ENCODE measurements at regions not wholly inside any gene's neighbourhood (a gene's known extent, or its start where the extent isn't known, plus 50 kb on each side); places are given as distances from the start of the nearest gene placed in this dataset.

DNA sequence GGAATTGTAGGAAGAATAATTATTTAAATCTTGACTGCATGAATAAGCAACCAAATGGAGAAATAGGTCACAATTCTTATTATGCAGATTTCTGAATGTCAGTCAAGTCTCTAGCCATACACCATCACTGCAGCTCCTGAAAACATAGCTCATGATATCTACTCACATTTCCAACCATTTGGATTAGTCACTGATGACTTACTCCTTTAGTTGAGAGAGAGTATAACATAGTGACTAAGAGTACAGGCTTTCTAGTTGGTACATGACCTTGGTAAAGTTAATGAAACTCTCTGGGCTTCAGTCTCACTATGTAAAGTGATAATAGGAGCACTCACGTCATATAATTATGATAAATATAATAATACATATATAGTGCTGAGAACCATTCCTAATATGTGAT is 265.2 kb downstream of the KCNA4 start:
- ATAC-seq: no peak

DNA sequence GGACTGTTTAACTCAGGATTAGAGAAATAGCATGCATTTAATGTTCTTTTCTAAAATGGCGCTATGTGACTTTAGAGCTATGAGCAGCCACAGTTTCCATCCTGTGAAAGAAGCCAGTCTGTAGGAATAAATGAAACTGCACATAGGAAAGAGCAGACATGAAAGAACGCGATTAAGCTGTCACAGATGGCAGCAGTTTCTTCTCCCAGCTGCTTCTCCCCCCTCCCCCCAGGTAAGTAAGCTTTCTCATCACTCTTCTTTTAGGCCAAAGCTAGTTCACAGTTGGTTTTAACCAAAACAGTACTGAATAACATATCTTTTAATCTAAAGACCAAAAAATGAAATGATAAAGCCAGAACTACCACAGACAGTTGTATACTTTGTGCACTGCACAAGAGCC is 266.4 kb downstream of the KCNA4 start:
- Histone ChIP-seq H3K4me3 (no peak overlapping the region), H3K36me3 (no peaks in the 10 kb centered on the region), H3K27me3 (no peaks in the 10 kb centered on the region), H3K27ac (no peak overlapping the region), H3K4me1 (no peaks in the 10 kb centered on the region), H3K9me3 (peaks cover 0 to 1% (median 0%) of the 10 kb centered on the region in 11 donors)
- ATAC-seq (no peak), DNase-seq (no peak)
- intact Hi-C loops (cut with DNase I): no loop called here
- TF ChIP-seq, protein P1, sequence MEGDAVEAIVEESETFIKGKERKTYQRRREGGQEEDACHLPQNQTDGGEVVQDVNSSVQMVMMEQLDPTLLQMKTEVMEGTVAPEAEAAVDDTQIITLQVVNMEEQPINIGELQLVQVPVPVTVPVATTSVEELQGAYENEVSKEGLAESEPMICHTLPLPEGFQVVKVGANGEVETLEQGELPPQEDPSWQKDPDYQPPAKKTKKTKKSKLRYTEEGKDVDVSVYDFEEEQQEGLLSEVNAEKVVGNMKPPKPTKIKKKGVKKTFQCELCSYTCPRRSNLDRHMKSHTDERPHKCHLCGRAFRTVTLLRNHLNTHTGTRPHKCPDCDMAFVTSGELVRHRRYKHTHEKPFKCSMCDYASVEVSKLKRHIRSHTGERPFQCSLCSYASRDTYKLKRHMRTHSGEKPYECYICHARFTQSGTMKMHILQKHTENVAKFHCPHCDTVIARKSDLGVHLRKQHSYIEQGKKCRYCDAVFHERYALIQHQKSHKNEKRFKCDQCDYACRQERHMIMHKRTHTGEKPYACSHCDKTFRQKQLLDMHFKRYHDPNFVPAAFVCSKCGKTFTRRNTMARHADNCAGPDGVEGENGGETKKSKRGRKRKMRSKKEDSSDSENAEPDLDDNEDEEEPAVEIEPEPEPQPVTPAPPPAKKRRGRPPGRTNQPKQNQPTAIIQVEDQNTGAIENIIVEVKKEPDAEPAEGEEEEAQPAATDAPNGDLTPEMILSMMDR (IDR thresholded peaks at IDR 0.05): no peak
- 76 to 86% methylated on average over 3 of the region's 3 CpGs for WGBS, 2 donors

More for the DNA sequence above, 265.2 kb downstream of the KCNA4 start:
- Histone ChIP-seq H3K36me3 (no peaks in the 10 kb centered on the region), H3K4me3 (no peak overlapping the region), H3K27ac (no peak overlapping the region), H3K27me3 (no peaks in the 10 kb centered on the region), H3K9me3 (peaks cover 0 to 11% (median 0%) of the 10 kb centered on the region in 11 donors), H3K4me1 (no peaks in the 10 kb centered on the region)
- intact Hi-C loops (cut with DNase I): no loop called here
- WGBS, 2 donors: 33 to 51% methylated on average over 1 of the region's 1 CpG
- DNase-seq: no peak
- TF ChIP-seq, protein P1 (IDR thresholded peaks at IDR 0.05): no peak

DNA sequence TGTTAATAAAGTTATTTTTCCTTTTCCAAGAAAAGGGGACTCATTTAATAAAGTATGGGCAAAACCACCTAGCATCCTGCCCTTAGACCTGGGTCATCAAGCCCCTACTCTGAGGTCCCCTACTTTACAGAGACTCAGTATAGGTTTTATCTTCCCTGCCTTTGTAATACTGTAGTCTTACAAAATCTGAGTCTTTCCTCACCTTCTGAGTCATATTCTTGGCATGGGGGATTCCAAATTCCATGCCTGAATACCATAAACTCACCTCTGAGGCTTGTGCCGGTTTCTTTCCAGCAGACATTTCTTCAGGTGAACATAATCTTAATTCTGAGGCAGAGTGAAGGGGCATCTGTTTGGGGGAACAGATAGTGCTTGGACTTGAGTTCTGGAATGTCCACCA is 282.5 kb downstream of the KCNA4 start:
- Histone ChIP-seq H3K9me3 (peaks cover 0 to 8% (median 0%) of the 10 kb centered on the region in 11 donors), H3K4me3 (no peak overlapping the region), H3K27me3 (no peaks in the 10 kb centered on the region), H3K27ac (no peak overlapping the region), H3K4me1 (peaks cover 0 to 6% (median 0%) of the 10 kb centered on the region in 9 donors), H3K36me3 (no peaks in the 10 kb centered on the region)
- ATAC-seq (no peak), DNase-seq (no peak)
- intact Hi-C loops (cut with DNase I): no loop called here
- TF ChIP-seq, protein P1 (IDR thresholded peaks at IDR 0.05): no peak
- 78 to 79% methylated on average over 1 of the region's 1 CpG for WGBS, 2 donors

DNA sequence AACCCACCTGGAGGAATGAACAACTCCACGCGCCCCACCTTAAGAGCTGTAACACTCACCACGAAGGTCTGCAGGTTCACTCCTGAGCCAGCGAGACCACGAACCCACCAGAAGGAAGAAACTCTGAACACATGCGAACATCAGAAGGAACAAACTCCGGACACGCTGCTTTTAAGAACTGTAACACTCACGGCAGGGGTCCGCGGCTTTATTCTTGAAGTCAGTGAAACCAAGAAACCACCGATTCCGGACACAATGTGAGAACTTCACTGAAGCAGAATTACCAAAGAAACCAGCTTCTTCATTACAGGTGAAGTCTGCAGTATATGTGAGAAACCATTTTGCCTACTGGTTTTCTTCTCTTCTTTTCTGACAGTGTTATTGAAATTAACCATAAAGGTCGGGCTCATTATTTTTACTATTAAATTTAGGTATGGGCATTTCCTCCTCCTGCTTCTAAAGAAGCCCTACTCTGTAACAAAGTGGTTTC is 303.0 kb downstream of the KCNA4 start:
- Histone ChIP-seq H3K4me3 (no peak overlapping the region), H3K27me3 (no peaks in the 10 kb centered on the region), H3K36me3 (no peaks in the 10 kb centered on the region), H3K9me3 (peaks cover 0 to 13% (median 0%) of the 10 kb centered on the region in 11 donors), H3K4me1 (peaks cover 0 to 7% (median 0%) of the 10 kb centered on the region in 9 donors), H3K27ac (no peak overlapping the region)
- TF ChIP-seq, protein P1 (IDR thresholded peaks at IDR 0.05): no peak
- intact Hi-C loops (cut with DNase I): no loop called here
- WGBS, 2 donors: 85 to 95% methylated on average over 14 of the region's 14 CpGs
- DNase-seq: no peak
- no peak for ATAC-seq
